Fibroblast of mammary gland (primary cell): ENCODE measurements at regions not wholly inside any gene's neighbourhood (a gene's known extent, or its start where the extent isn't known, plus 50 kb on each side); places are given as distances from the start of the nearest gene placed in this dataset.
"Not testable (repeated sequence)": the region's sequence is repeated elsewhere in the genome, so short reads cannot be mapped to it uniquely, and the experiment has no call there.

Source experiments
- DNase-seq: peaks from one replicate; pipeline ENCODE4 v3.0.0-alpha.2; 2010; ENCODE audit warnings: low read depth
- H3K4me3 ChIP-seq: 2 replicates; pipeline ENCODE4 v1.5.1; 2011; ENCODE audit warnings: low read depth, mild to moderate bottlenecking, low read length, moderate library complexity; ENCODE audit not compliant: control insufficient read depth

DNA sequence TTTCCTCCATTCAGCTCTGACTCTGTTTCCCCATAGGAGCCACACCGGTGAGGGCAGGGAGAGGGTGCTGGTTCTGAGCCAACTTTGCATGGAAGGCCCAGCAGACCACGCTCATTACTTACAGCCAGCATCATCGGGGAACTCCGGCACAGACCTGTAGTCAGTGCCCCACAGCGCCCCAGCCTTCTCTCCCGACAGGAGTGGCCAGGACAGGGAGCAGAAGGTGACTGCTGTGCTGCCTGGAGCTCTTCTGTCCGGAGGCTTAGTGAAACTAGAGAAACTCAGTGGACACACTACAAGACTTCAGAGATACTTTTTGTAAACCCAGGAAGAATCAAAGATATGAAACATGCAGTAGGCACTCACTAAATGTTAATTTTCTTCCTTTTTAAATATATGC is 111.6 kb upstream of the PLGLB2 start:
- DNase-seq, H3K4me3 ChIP-seq: not testable (repeated sequence)

DNA sequence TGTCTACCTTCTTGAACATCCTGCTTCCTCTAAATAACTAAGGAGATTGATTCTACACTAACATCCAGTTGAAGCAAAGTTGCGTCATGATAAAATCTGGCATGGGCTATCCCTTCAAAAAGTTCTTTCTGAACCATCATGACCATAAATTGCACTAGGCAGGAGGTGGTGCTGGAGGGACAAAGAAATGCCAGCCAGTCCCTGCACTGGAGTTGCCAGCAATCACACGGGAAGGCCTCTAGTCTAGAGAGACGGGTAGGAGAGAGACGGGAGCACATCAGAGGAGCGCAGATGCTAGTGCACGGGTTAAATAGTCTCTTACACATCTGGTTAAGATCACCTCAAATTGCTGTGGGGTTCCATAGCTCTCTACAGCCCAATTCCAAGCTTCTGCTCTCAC is 111.2 kb upstream of the PLGLB2 start:
- not testable (repeated sequence) for H3K4me3 ChIP-seq, DNase-seq

DNA sequence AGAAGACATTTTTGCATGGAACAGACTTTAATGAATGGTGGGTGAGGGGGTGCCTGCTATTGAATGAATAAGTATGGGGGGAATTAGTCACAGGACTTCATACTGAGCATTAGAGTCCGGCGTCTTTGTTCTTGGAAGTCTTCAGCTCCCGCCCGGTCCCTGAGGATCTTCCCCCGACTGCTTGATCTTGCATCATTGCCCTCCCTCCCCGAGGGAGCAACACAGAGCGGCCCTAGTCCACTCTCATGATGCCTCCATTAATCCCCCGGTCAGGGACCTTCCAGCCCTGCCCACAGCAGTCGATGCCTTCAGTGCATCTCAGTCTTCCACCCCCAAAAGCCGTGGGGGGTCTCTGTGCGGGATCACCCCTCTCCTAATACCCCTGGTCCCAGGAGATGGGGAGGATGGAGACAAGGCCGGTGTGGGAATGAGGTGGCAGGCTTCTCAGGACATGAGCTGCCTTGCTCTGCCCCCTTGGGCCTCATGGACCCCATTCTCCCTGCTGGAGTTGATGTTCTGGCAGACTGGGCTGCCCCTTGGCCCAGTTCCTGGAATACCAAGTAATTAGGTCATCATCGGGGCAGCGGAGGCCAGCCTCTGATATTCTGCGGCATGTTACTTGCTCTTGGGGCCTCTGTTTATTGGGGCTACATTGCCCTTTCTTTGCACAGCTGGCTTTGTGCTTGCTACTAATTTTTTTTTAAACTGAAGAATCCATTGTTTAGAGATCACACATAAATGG is 110.5 kb upstream of the PLGLB2 start:
- peak; percentile 60 for DNase-seq

DNA sequence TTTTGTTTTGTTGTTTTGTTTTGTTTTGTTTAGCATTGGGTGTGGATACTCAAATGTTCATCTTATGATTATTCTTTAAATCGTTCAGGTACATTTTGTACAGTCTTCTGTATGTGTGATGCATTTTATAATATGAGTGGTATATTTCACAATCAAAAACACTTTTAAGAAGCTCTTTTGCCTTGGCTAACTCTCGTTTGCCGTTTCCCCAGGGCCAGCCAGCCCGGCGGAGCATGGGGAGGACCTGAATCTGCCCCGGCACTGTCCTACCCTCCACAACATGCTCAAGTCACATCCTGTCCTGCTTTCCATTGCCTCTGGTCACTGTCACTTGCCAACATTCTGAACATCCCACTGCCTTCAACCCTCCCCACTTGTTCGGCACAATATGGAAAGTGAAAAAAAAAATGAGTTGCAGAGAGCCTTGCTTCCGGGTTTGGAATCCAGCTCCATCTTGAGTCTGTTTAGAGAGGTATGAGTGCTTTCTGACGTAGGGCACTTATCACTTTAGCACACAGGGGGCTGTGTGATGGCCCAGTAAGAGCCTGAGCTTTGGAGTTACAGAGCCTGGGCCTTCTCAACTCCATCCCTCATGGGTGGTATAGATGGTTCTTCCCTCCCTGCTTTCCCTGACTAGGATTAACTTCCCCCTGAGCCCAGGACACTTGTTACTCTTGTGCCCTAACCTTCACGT is 109.6 kb upstream of the PLGLB2 start:
- H3K4me3 ChIP-seq, DNase-seq: not testable (repeated sequence)

More for the DNA sequence above, 110.5 kb upstream of the PLGLB2 start:
- not testable (repeated sequence) for H3K4me3 ChIP-seq

DNA sequence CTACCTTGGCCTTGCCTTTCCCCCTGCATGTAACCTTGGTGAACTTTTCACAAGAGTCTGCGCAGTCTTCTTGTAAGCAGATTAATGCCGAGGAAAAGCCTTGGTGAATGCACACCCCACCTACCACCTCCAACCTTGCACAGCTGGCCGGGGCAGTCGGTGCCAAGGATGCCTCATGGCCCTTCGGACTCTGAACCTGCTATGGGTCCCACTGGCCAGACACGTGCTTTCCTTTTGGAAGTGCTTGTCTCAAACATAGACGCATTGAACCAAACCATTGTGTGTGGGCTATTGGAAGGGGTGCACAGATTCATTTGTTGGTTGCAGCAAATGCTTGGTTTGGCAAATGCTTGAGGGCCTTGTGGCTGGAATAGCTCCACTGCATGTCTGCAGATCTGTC is 109.0 kb upstream of the PLGLB2 start:
- not testable (repeated sequence) for DNase-seq, H3K4me3 ChIP-seq

DNA sequence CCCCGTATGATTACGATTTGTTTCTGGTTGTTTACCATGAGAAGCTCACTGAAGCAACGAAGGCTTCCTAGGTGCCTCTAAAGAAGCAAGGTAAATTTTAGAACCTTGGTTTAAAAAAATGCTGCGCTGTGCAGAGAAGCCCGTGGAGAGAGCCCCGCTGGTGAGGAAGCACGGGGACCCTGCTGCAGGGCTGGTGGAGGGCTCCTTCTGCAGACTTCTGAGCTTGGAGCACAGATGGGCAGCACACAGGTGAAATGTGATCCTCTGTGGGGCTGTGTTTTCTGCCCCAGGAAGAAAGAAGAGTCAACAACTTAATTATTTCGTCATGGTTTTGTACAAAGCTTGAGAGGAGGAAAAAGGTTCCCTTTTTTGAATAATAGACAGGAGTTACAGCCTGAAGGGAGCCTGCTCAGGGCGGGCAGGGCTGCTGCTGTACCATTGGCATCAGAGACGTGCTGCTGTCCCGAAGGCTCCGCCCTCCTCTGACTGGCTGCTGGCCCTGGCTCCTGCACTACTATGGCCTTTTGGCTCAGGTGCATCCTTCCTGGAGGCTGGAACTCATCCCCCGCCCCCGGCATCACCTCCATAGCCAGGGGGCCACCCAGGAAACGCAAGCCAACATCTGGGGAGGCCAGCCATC is 108.0 kb upstream of the PLGLB2 start:
- not testable (repeated sequence) for H3K4me3 ChIP-seq, DNase-seq

DNA sequence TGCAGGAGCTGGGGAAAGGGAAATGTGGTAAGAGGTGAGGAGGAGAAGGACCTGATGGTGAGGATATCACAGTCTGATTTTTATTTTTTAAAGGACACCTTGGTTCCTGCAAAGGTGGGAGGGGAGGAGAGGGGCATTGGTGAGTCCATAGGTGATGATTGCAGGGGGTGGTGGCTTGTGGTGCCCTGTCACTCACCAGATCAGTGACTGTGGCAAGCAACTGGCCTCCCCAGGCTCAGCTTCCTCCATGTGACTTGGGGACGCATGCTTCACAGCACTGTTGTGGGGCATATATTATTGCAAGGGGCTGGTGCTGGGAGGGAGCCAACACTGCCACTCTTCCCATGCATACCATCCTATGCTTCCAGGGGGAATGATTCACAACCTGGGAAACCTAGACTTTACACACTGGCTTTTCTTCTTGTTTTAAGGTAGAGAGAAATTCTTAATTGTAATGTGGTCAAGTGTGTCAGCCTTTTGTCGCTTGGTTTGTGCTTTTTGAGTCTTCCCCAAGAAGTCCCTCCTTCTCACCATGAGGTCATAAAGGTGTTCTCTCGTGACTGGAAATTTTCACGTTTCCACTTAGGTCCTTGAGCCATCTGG is 106.8 kb upstream of the PLGLB2 start:
- not testable (repeated sequence) for H3K4me3 ChIP-seq, DNase-seq

DNA sequence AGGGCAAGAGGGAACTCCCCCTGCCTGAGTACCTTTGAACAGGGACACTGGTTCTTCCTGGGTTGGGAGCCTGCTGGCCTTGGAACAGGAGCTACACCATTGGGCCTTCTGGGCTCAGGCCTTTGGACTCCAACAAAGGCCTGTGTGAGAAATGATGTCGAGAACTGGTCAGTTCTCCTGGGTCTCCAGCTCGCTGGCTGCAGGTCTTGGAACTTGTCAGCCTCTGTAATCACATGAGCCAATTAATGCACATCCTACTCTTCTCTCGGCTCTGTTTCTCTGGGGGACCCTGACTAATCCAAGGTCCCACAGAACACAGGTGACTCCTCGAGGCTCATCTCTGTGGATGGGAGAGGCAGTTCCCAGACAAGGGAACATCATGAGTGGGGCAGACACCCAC is 104.7 kb upstream of the PLGLB2 start:
- not testable (repeated sequence) for DNase-seq, H3K4me3 ChIP-seq

DNA sequence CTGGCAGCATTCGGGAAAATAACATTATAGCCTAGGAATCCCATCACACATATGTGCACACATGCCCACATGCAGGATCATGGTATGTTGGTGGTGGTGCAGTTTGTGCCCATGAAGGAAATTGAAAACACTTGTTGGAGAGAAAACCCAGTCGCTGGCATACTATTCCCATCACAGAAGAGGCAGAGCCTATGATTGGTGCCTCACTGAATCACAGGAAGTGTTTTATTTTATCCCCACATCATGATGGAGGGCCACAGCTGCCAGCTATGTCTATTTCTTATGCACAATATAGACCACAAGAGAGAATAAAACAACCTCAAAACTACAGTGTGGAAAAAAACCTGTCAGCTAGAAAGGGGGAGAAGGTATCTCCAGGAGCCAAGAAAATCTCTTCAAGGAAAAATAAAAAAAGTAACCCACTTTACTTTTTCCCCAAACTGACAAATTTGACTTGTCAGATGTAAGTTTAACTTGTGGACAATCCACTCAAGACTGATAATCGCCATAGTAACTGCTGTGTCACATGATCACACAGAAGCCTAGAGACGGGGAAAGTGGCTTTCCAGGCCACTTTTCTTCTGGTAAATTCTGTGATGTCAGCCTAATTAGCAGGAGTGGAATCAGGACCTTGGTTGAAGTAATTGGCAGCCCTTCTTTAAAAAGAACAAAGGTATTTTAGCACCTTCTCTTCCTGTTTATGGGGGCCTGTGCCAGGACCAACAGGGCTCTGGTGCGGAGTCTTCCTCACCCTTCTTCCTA is 100.0 kb upstream of the PLGLB2 start:
- H3K4me3 ChIP-seq, DNase-seq: not testable (repeated sequence)

DNA sequence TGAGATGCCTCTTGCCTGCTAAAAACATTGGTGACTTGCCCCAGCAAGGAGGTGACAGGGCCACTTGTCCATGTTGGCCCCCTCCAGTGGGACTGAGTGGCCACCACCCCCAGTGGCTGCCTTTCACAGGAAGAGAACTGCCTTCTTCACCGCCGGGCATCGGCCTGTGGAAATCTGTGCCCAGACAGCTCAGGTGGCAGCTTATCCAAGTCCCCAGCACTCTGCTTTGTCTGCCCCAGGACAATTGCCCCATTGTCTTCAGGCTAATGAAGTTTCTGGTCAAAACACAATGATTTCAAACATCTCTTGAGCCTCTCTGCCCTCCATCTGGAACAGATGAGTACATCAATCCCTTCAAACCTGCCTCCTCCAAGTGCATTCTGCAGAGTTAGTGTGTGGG is 99.1 kb upstream of the PLGLB2 start:
- not testable (repeated sequence) for DNase-seq, H3K4me3 ChIP-seq

DNA sequence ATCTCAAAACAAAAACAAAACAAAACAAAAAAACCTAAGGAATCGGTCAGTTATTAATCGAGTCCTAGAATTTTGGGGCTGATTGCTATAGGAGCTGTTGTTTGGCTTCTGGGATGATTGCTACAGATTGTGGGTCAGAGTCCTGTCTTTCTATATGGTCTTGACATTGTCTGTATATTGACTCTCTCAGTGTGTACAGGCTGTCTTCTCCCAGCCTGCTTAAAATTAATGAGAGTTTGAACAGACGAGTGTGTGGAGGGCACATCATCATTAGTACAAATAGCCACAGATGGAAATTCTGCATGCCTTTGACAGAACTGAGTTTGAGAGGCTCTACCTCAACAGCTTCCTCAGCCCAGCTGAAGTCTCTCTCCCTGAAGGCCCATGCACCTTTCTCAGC is 98.0 kb upstream of the PLGLB2 start:
- not testable (repeated sequence) for H3K4me3 ChIP-seq, DNase-seq

DNA sequence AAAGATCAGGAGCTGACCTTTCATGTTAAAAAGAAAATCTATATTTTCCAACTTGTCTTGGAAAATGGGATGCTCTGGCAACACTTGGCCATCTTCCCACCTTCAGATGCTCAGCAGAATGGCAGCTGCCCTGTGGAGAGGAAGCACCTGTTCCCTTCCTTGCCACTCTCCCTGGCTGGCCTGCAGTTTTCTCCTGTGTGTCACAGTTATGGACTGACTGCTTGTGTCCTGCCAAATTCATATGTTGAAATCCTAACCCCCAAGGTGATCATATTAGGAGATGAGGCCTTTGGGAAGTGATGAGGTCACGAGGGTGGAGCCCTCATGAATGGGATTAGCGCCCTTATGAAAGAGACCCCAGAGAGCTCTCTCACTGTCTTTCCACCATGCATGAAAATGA is 97.0 kb upstream of the PLGLB2 start:
- not testable (repeated sequence) for H3K4me3 ChIP-seq, DNase-seq

DNA sequence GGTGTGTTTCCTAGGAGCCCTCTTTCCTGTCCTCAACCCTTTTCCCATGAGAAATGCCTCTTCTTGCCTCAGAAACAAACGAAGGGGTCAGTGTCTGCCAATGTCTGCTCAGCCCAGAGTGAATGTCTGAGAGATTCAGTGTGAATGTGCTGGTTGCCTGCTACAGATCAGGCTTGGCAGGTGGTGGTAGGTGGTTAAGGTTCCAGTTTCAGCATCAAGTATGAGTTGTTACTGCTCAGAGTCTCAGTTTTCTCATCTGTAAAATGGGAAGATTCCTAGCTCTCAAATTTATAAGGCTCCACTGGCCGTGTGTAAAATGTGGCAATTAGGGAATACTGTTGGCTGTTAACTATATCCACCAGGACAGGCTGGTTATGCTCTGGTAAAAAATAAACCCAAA is 96.3 kb upstream of the PLGLB2 start:
- not testable (repeated sequence) for DNase-seq, H3K4me3 ChIP-seq

DNA sequence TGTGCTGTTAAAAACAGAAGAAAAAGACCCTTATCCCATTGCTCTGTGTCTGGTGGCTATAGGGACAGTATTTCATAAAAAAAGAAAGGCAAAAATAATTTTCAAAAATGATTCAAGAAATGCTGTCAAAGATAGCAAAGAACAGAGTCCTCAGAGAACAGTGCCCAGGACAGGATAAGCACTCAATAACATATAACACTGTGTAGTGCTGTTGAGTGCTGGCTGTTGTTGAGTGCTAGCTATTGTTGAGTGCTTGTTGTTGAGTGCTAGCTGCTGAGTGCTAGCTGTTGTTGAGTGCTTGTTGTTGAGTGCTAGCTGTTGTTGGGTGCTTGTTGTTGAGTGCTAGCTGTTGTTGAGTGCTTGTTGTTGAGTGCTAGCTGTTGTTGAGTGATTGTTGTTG is 94.5 kb upstream of the PLGLB2 start:
- H3K4me3 ChIP-seq, DNase-seq: not testable (repeated sequence)

DNA sequence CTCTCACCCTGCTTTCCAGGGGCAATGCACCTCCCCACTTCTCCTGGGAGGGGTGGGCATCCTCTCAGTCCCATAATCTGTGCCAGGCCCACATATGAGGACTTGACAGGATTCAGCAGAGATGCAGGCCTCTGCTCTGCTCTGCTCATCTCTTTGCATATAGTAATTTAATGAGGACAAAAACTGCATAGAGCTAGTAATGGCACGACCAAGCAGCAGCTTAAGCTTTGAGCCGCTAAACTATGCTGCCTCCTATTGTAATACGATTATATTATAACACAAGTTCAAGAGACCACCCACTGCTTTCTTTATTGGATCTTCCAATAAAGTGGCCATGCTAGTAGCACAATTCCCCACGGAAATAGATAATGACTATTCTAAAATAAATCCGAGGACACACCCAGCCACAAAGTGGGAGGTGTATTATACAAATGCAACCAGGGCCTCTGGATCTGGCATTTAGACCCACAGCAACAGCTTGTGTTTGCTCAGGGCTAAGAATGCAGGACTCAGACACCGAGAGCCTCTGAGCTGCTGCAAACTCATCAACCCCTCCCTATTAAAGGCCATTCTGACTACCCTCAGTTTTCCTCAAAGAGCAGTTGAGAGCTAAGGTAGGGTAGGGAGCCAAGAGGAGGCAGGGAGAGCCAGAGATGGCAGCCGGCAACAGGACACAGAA is 93.6 kb upstream of the PLGLB2 start:
- DNase-seq, H3K4me3 ChIP-seq: not testable (repeated sequence)

DNA sequence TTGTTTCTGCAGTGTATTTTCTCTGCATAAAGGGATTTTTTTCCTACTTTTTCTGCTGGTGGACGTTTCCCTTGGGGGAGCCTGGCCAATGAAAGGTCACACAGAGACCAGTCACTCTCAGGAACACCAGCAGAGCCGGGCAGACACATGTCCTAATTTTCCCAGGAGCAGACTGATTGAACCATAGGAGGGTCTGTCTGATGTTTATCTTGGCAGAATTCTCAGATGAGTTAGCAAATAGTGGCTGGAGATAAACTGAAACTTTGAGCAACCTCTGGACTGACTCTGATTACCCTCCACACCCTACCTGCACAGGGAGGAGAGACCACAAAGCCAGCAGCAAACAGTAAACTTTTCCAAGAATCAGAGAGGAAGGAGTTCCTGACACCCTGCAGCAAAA is 90.0 kb upstream of the PLGLB2 start:
- H3K4me3 ChIP-seq, DNase-seq: not testable (repeated sequence)

DNA sequence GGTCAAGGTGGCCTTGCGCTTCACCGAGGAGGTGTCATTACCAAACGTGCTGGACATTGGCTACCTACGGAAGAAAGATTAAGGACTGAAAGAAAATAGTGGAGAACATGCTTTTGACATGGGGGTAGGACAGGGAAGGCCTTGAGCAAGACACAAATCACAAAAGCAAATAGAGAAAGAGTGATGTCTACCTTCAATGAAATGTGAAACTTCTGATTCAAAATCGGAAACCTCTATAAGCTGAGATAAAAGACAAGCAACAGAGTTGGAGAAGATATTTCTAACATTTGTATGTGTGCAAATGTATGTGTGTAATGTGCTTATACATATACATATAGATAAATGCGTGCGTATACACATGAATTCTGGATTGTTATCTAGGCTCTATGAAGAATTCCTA is 89.5 kb upstream of the PLGLB2 start:
- not testable (repeated sequence) for H3K4me3 ChIP-seq

DNA sequence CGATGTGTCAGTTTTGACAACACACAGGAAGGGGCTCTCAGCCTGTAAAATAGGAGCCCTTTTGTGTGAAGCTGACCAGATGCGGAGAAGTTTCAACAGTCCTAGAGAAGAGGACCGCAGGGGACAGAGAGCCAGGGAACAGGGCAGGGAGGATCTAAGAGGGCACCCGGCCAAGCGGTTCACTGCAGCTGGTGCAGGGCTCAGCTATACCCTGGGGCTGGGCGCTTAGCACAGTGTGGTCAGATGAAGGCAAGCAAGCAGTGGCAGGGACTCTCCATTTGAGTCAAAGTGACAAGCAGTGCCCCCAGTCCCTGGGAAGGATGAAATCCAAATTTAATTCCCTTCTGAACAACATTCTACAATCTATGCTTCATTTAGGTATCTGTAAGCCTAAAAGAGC is 88.9 kb upstream of the PLGLB2 start:
- not testable (repeated sequence) for H3K4me3 ChIP-seq, DNase-seq

More for the DNA sequence above, 89.5 kb upstream of the PLGLB2 start:
- DNase-seq = not testable (repeated sequence)
